ENCODE measurements at regions not wholly inside any gene's neighbourhood (a gene's known extent, or its start where the extent isn't known, plus 50 kb on each side); places are given as distances from the start of the nearest gene placed in this dataset.
"Not testable (repeated sequence)": the region's sequence is repeated elsewhere in the genome, so short reads cannot be mapped to it uniquely, and the experiment has no call there.

DNA sequence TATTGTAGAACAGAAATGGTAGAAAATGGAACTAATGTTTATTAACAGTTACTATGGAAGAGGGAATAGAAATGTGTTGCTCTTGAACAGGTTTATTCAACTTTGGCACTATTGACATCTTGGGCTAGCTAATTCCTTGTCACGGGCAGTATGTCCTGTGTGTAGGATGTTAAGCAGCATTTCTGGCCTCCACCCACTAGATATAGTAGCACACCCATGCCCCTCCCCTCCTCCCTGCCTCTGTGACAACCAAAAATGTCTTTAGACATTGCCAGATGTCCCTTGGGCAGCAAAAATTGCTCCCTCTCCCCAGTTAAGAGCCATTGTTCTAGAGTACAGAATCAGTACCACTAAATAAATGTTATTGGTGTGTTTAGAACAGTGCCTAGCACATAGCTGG lies 91.4 kb upstream of the TPTE start:
- Histone ChIP-seq H3K27me3 (ENCODE audit: control insufficient read depth, insufficient read depth, low read length, poor library complexity, severe bottlenecking) (no peaks in the 10 kb centered on the region), H3K27ac (ENCODE audit: low read depth, low read length) (no peak overlapping the region), H3K36me3 (ENCODE audit: control insufficient read depth, insufficient read depth, low read length) (no peaks in the 10 kb centered on the region), H3K4me1 (ENCODE audit: control insufficient read depth, insufficient read depth, low read length) (no peaks in the 10 kb centered on the region), H3K9me3 (ENCODE audit: control insufficient read depth, low read length) (peaks cover 89% of the 10 kb centered on the region), H3K4me3 (ENCODE audit: low read length) (peak overlapping the region; percentile 4), H3K9ac (ENCODE audit: extremely low read depth, low read length, poor library complexity, severe bottlenecking) (no peak overlapping the region)
- Mint-ChIP-seq H3K36me3 (ENCODE audit: low read depth) (no peaks in the 10 kb centered on the region), H3K27ac (no peak overlapping the region), H3K4me1 (no peaks in the 10 kb centered on the region), H3K27me3 (ENCODE audit: insufficient read depth) (no peaks in the 10 kb centered on the region), H3K9me3 (peaks cover 9% of the 10 kb centered on the region), H3K4me3 (no peak overlapping the region)
- TF ChIP-seq, protein P1, sequence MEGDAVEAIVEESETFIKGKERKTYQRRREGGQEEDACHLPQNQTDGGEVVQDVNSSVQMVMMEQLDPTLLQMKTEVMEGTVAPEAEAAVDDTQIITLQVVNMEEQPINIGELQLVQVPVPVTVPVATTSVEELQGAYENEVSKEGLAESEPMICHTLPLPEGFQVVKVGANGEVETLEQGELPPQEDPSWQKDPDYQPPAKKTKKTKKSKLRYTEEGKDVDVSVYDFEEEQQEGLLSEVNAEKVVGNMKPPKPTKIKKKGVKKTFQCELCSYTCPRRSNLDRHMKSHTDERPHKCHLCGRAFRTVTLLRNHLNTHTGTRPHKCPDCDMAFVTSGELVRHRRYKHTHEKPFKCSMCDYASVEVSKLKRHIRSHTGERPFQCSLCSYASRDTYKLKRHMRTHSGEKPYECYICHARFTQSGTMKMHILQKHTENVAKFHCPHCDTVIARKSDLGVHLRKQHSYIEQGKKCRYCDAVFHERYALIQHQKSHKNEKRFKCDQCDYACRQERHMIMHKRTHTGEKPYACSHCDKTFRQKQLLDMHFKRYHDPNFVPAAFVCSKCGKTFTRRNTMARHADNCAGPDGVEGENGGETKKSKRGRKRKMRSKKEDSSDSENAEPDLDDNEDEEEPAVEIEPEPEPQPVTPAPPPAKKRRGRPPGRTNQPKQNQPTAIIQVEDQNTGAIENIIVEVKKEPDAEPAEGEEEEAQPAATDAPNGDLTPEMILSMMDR (conservative IDR thresholded peaks at IDR 0.05), result no peak
- DNase-seq, result no peak
- 69 to 76% methylated on average over 1 of the region's 1 CpG for WGBS, 2 experiments (ENCODE audit: insufficient coverage in 1 of 2, insufficient read length in 1 of 2)

DNA sequence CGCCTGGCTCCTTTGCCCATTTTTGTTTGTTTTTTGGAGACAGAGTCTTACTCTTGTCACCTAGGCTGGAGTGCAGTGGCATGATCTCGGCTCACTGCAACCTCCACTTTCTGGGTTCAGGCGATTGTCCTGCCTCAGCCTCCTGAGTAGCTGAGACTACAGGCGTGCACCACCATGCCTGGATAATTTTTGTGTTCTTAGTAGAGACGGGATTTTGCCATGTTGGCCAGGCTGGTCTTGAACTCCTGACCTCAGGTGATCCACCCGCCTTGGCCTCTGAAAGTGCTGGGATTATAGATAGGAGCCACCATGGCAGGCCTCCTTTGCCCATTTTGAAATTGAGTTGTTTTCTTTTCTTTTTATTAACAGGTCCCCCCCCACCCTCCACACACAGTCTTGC lies 89.4 kb upstream of the TPTE start:
- H3K9me3 Mint-ChIP-seq; H3K36me3 ChIP-seq (ENCODE audit: control insufficient read depth, insufficient read depth, low read length); H3K4me1 Mint-ChIP-seq; H3K36me3 Mint-ChIP-seq (ENCODE audit: low read depth); H3K4me3 Mint-ChIP-seq; H3K4me1 ChIP-seq (ENCODE audit: control insufficient read depth, insufficient read depth, low read length); H3K27ac Mint-ChIP-seq; DNase-seq; H3K27me3 ChIP-seq (ENCODE audit: control insufficient read depth, insufficient read depth, low read length, poor library complexity, severe bottlenecking); H3K27ac ChIP-seq (ENCODE audit: low read depth, low read length); H3K9ac ChIP-seq (ENCODE audit: extremely low read depth, low read length, poor library complexity, severe bottlenecking); H3K27me3 Mint-ChIP-seq (ENCODE audit: insufficient read depth): not testable (repeated sequence)
- Histone ChIP-seq H3K4me3 (ENCODE audit: low read length) (peak overlapping the region; percentile 57), H3K9me3 (ENCODE audit: control insufficient read depth, low read length) (peaks cover 86% of the 10 kb centered on the region)
- 69% methylated on average over 6 of the region's 6 CpGs for WGBS, 2 experiments (ENCODE audit: insufficient coverage in 1 of 2, insufficient read length in 1 of 2)

DNA sequence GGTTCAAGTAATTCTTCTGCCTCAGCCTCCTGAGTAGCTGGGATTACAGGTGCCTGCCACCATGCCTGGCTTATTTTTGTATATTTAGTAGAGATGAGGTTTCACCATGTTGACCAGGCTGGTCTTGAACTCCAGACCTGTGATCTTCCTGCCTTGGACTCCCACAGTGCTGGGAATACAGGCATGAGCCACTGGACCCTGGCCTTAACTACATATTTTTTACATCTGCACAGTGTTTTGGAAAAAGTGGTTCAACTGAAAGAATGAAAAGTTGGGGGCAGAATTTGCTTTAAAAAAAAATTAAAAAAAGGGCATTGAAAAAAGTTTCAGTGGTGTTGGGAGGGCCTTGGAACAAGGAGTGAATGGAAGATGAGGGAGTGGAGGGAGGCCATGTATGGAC lies 88.9 kb upstream of the TPTE start:
- Histone ChIP-seq H3K4me3 (ENCODE audit: low read length) (peak overlapping the region; percentile 57), H3K9me3 (ENCODE audit: control insufficient read depth, low read length) (peaks cover 84% of the 10 kb centered on the region)
- H3K9me3 Mint-ChIP-seq; DNase-seq; H3K4me1 Mint-ChIP-seq; H3K27ac ChIP-seq (ENCODE audit: low read depth, low read length); H3K36me3 Mint-ChIP-seq (ENCODE audit: low read depth); H3K36me3 ChIP-seq (ENCODE audit: control insufficient read depth, insufficient read depth, low read length); H3K27me3 ChIP-seq (ENCODE audit: control insufficient read depth, insufficient read depth, low read length, poor library complexity, severe bottlenecking); H3K4me1 ChIP-seq (ENCODE audit: control insufficient read depth, insufficient read depth, low read length); H3K27me3 Mint-ChIP-seq (ENCODE audit: insufficient read depth); H3K27ac Mint-ChIP-seq; H3K4me3 Mint-ChIP-seq; H3K9ac ChIP-seq (ENCODE audit: extremely low read depth, low read length, poor library complexity, severe bottlenecking): not testable (repeated sequence)

DNA sequence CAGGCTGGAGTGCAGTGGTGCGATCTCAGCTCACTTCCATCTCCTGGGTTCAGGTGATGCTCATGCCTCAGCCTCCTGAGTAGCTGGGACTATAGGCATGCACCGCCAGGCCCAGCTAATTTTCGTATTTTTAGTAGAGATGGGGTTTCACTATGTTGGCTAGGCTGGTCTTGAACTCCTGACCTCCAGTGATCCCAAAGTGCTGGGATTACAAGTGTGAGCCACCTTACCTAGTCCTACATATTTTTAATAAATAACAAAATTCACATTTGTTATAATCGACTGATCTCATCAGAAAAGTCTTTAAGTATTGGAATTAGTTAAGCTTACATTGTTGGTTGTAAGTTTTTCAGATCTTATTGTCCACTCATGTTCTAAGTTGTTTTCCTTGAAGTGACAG lies 83.4 kb upstream of the TPTE start:
- H3K27ac ChIP-seq (ENCODE audit: low read depth, low read length); H3K4me1 Mint-ChIP-seq: not testable (repeated sequence)

DNA sequence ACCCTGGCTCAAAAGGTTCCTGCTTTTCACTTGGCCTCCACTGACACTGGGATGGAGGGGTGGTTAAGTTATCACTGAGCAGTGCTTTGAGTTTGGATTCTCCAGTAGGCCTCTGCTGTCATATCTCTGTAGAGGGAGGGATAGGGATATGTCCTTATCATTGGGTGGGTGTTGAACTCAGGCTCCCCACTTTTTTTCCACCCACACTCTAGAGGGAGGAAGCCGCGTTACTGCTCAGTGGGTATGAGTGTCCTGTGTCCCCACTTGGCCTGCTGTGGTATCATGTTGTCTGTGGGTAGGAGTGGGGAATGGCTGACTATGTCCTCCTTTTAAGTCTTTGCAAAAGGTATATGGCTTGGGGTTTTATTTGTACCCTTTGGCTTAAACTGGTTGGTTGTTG lies 80.7 kb upstream of the TPTE start:
- H3K9ac ChIP-seq (ENCODE audit: extremely low read depth, low read length, poor library complexity, severe bottlenecking); H3K4me3 Mint-ChIP-seq; H3K27me3 ChIP-seq (ENCODE audit: control insufficient read depth, insufficient read depth, low read length, poor library complexity, severe bottlenecking); H3K4me3 ChIP-seq (ENCODE audit: low read length); H3K4me1 Mint-ChIP-seq; H3K9me3 Mint-ChIP-seq; H3K4me1 ChIP-seq (ENCODE audit: control insufficient read depth, insufficient read depth, low read length); H3K27ac ChIP-seq (ENCODE audit: low read depth, low read length); H3K27ac Mint-ChIP-seq; H3K36me3 ChIP-seq (ENCODE audit: control insufficient read depth, insufficient read depth, low read length); H3K27me3 Mint-ChIP-seq (ENCODE audit: insufficient read depth); H3K36me3 Mint-ChIP-seq (ENCODE audit: low read depth); DNase-seq: not testable (repeated sequence)
- WGBS, 2 experiments (ENCODE audit: insufficient coverage in 1 of 2, insufficient read length in 1 of 2), result 73% methylated on average over 2 of the region's 2 CpGs; no CpG with 5 or more reads in 1 of the 2 experiments
- peaks cover 88% of the 10 kb centered on the region for H3K9me3 ChIP-seq (ENCODE audit: control insufficient read depth, low read length)

More for the DNA sequence above, 83.4 kb upstream of the TPTE start:
- not testable (repeated sequence) for H3K4me1 ChIP-seq (ENCODE audit: control insufficient read depth, insufficient read depth, low read length); H3K36me3 ChIP-seq (ENCODE audit: control insufficient read depth, insufficient read depth, low read length); H3K9ac ChIP-seq (ENCODE audit: extremely low read depth, low read length, poor library complexity, severe bottlenecking); H3K9me3 Mint-ChIP-seq; H3K27me3 ChIP-seq (ENCODE audit: control insufficient read depth, insufficient read depth, low read length, poor library complexity, severe bottlenecking); H3K4me3 Mint-ChIP-seq; H3K27me3 Mint-ChIP-seq (ENCODE audit: insufficient read depth); H3K27ac Mint-ChIP-seq; H3K36me3 Mint-ChIP-seq (ENCODE audit: low read depth); DNase-seq
- Histone ChIP-seq H3K4me3 (ENCODE audit: low read length) (peak overlapping the region; percentile 31), H3K9me3 (ENCODE audit: control insufficient read depth, low read length) (peaks cover 76% of the 10 kb centered on the region)
- WGBS, 2 experiments (ENCODE audit: insufficient coverage in 1 of 2, insufficient read length in 1 of 2), result 44 to 63% methylated on average over 3 to 4 of the region's 4 CpGs

DNA sequence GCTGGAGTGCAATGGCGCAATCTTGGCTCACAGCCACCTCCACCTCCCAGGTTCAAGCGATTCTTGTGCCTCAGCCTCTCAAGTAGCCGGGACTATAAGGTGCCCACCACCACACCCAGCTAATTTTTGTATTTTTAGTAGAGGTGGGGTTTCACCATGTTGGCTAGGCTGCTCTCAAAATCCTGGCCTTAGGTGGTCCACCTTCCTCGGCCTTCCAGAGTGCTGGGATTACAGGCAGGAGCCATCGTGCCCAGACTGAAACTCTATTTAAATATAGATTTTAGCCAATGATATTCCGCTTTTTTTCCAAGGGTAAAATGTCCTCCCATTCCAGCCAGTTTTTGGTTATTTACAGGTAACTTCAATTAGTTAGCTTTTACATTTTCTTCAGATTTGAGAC lies 79.4 kb upstream of the TPTE start:
- not testable (repeated sequence) for H3K4me1 Mint-ChIP-seq; H3K27ac Mint-ChIP-seq; H3K9ac ChIP-seq (ENCODE audit: extremely low read depth, low read length, poor library complexity, severe bottlenecking); H3K36me3 Mint-ChIP-seq (ENCODE audit: low read depth); H3K27ac ChIP-seq (ENCODE audit: low read depth, low read length); H3K27me3 Mint-ChIP-seq (ENCODE audit: insufficient read depth); H3K27me3 ChIP-seq (ENCODE audit: control insufficient read depth, insufficient read depth, low read length, poor library complexity, severe bottlenecking); H3K4me1 ChIP-seq (ENCODE audit: control insufficient read depth, insufficient read depth, low read length); H3K4me3 Mint-ChIP-seq; DNase-seq; H3K36me3 ChIP-seq (ENCODE audit: control insufficient read depth, insufficient read depth, low read length)
- Histone ChIP-seq H3K9me3 (ENCODE audit: control insufficient read depth, low read length) (peaks cover 84% of the 10 kb centered on the region), H3K4me3 (ENCODE audit: low read length) (peak overlapping the region; percentile 14)
- 61 to 68% methylated on average over 6 of the region's 6 CpGs for WGBS, 2 experiments (ENCODE audit: insufficient coverage in 1 of 2, insufficient read length in 1 of 2)
- peaks cover 14% of the 10 kb centered on the region for H3K9me3 Mint-ChIP-seq

DNA sequence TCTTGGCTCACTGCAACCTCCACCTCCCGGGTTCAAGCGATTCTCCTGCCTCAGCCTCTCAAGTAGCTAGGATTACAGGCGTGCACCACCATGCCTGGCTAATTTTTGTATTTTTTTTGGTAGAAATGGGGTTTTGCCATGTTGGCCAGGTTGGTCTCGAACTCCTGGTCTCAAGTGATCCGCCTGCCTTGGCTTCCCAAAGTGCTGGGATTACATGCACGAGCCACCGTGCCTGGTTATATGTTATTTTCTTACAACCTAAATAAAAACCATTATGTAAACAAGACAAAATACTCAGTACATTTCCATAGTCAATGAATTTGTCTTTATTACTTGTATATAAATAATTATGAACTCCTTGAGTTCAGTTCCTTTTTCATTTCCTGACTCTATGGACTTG lies 75.7 kb upstream of the TPTE start:
- not testable (repeated sequence) for DNase-seq; H3K9ac ChIP-seq (ENCODE audit: extremely low read depth, low read length, poor library complexity, severe bottlenecking); H3K4me1 Mint-ChIP-seq; H3K4me3 Mint-ChIP-seq; H3K4me3 ChIP-seq (ENCODE audit: low read length); H3K27me3 ChIP-seq (ENCODE audit: control insufficient read depth, insufficient read depth, low read length, poor library complexity, severe bottlenecking); H3K36me3 ChIP-seq (ENCODE audit: control insufficient read depth, insufficient read depth, low read length); H3K36me3 Mint-ChIP-seq (ENCODE audit: low read depth); H3K27me3 Mint-ChIP-seq (ENCODE audit: insufficient read depth); H3K27ac Mint-ChIP-seq; H3K27ac ChIP-seq (ENCODE audit: low read depth, low read length); H3K4me1 ChIP-seq (ENCODE audit: control insufficient read depth, insufficient read depth, low read length)
- H3K9me3 Mint-ChIP-seq, result peaks cover 14% of the 10 kb centered on the region
- peaks cover 83% of the 10 kb centered on the region for H3K9me3 ChIP-seq (ENCODE audit: control insufficient read depth, low read length)
- WGBS, 2 experiments (ENCODE audit: insufficient coverage in 1 of 2, insufficient read length in 1 of 2), result 61 to 69% methylated on average over 4 to 7 of the region's 7 CpGs

Measured in endodermal cell (in vitro differentiated cells).